Adipose tissue (tissue), 3 donors: ENCODE measurements at regions not wholly inside any gene's neighbourhood (a gene's known extent, or its start where the extent isn't known, plus 50 kb on each side); places are given as distances from the start of the nearest gene placed in this dataset.

Experiments used
- H3K27ac ChIP-seq: one replicate; pipeline ENCODE4 v1.5.1; 2013; ENCODE audit warnings: low read depth, low read length
- WGBS, 3 donors: extraction: QIAGEN DNeasy Blood & Tissue Kit; methylation state at CpG; one replicate each; pipeline ENCODE4 v1.1.7; 2013; 5-methylcytosine and 5-hydroxymethylcytosine counted together
- donor health status: healthy with polysubstance abuse.
- donor health status: Bipolar disorder and iron deficiency.
- donor health status: healthy.

- H3K27ac ChIP-seq, result no peak overlapping the region
- 66 to 71% (median 67%) methylated on average over 12 of the region's 12 CpGs for WGBS, 3 donors
Measured at GRCh38 chr9:108551030-108551841, 304.6 kb downstream of the ACTL7B start.

GRCh38 chr9:108550106-108550505 lies 305.7 kb downstream of the ACTL7B start:
- WGBS, 3 donors, result 68 to 78% (median 74%) methylated on average over 4 of the region's 4 CpGs
- no peak overlapping the region for H3K27ac ChIP-seq

- 57 to 77% (median 63%) methylated on average over 3 of the region's 3 CpGs for WGBS, 3 donors
Measured at GRCh38 chr9:108549184-108549583, 306.6 kb downstream of the ACTL7B start.

GRCh38 chr9:108547411-108548135 lies 308.2 kb downstream of the ACTL7B start:
- WGBS, 3 donors, result 77 to 92% (median 91%) methylated on average over 4 of the region's 4 CpGs

More at GRCh38 chr9:108549184-108549583, 306.6 kb downstream of the ACTL7B start:
- H3K27ac ChIP-seq, result no peak overlapping the region

GRCh38 chr9:108546215-108546614 lies 309.6 kb downstream of the ACTL7B start:
- WGBS, 3 donors, result 31 to 75% (median 73%) methylated on average over 2 of the region's 2 CpGs
- H3K27ac ChIP-seq, result no peak overlapping the region

More at GRCh38 chr9:108547411-108548135, 308.2 kb downstream of the ACTL7B start:
- H3K27ac ChIP-seq, result no peak overlapping the region

- no peak overlapping the region for H3K27ac ChIP-seq
- WGBS, 3 donors, result 94 to 97% (median 97%) methylated on average over 4 of the region's 4 CpGs
Measured at GRCh38 chr9:108545436-108545835, 310.4 kb downstream of the ACTL7B start.

GRCh38 chr9:108544866-108545265 lies 310.9 kb downstream of the ACTL7B start:
- 64 to 98% (median 94%) methylated on average over 2 of the region's 2 CpGs for WGBS, 3 donors
- H3K27ac ChIP-seq, result no peak overlapping the region

GRCh38 chr9:108543251-108543778 lies 312.5 kb downstream of the ACTL7B start:
- H3K27ac ChIP-seq, result no peak overlapping the region
- 42 to 75% (median 70%) methylated on average over 5 of the region's 5 CpGs for WGBS, 3 donors

GRCh38 chr9:108537756-108538155 lies 318.0 kb downstream of the ACTL7B start:
- H3K27ac ChIP-seq, result no peak overlapping the region
- 60 to 73% (median 63%) methylated on average over 7 of the region's 7 CpGs for WGBS, 3 donors

GRCh38 chr9:108536836-108537601 lies 318.8 kb downstream of the ACTL7B start:
- H3K27ac ChIP-seq, result no peak overlapping the region
- WGBS, 3 donors, result 83 to 95% (median 88%) methylated on average over 2 of the region's 2 CpGs

- 66 to 92% (median 90%) methylated on average over 3 of the region's 3 CpGs for WGBS, 3 donors
Measured at GRCh38 chr9:108535526-108535925, 320.3 kb downstream of the ACTL7B start.

GRCh38 chr9:108534741-108535140 lies 321.0 kb downstream of the ACTL7B start:
- WGBS, 3 donors, result 55 to 73% (median 65%) methylated on average over 2 of the region's 2 CpGs
- H3K27ac ChIP-seq, result no peak overlapping the region

More at GRCh38 chr9:108535526-108535925, 320.3 kb downstream of the ACTL7B start:
- H3K27ac ChIP-seq, result no peak overlapping the region

GRCh38 chr9:108530141-108530540 lies 325.6 kb downstream of the ACTL7B start:
- WGBS, 3 donors, result 93 to 97% (median 95%) methylated on average over 22 to 29 of the region's 29 CpGs
- H3K27ac ChIP-seq, result no peak overlapping the region

- H3K27ac ChIP-seq, result no peak overlapping the region
- WGBS, 3 donors, result 60 to 70% (median 69%) methylated on average over 5 of the region's 5 CpGs
Measured at GRCh38 chr9:108528231-108528630, 327.6 kb downstream of the ACTL7B start.

GRCh38 chr9:108526518-108526917 lies 329.3 kb downstream of the ACTL7B start:
- WGBS, 3 donors, result 71 to 98% (median 92%) methylated on average over 1 of the region's 1 CpG
- H3K27ac ChIP-seq, result no peak overlapping the region

- WGBS, 3 donors, result 60 to 74% (median 63%) methylated on average over 4 of the region's 4 CpGs
- H3K27ac ChIP-seq, result no peak overlapping the region
Measured at GRCh38 chr9:108525186-108525585, 330.6 kb downstream of the ACTL7B start.

GRCh38 chr9:108521063-108521590 lies 334.7 kb downstream of the ACTL7B start:
- 85 to 90% (median 88%) methylated on average over 2 of the region's 2 CpGs for WGBS, 3 donors
- H3K27ac ChIP-seq, result no peak overlapping the region

- H3K27ac ChIP-seq, result no peak overlapping the region
- 65 to 92% (median 86%) methylated on average over 2 of the region's 2 CpGs for WGBS, 3 donors
Measured at GRCh38 chr9:108519437-108519836, 336.3 kb downstream of the ACTL7B start.
